ENCODE measurements at regions not wholly inside any gene's neighbourhood (a gene's known extent, or its start where the extent isn't known, plus 50 kb on each side); places are given as distances from the start of the nearest gene placed in this dataset.

- DNase-seq (ENCODE audit: low spot score): no peak
Measured at GRCh38 chr1:8084913-8085312, 58.8 kb upstream of the ERRFI1 start.

- no peak for DNase-seq (ENCODE audit: low spot score)
Measured at GRCh38 chr1:8083739-8084484, 57.8 kb upstream of the ERRFI1 start.

- no peak for DNase-seq (ENCODE audit: low spot score)
Measured at GRCh38 chr1:8082945-8083344, 56.8 kb upstream of the ERRFI1 start.

- DNase-seq (ENCODE audit: low spot score): peak; percentile 83
Measured at GRCh38 chr1:8078176-8078671, 52.1 kb upstream of the ERRFI1 start.

- no peak for DNase-seq (ENCODE audit: low spot score)
Measured at GRCh38 chr1:8077602-8078001, 51.5 kb upstream of the ERRFI1 start.

GRCh38 chr1:8077120-8077573 is 51.0 kb upstream of the ERRFI1 start:
- peak; percentile 87 for DNase-seq (ENCODE audit: low spot score)

- no peak for DNase-seq (ENCODE audit: low spot score)
Measured at GRCh38 chr1:8076176-8076575, 50.1 kb upstream of the ERRFI1 start.

Data from SW480 (cell line).